Activated CD4-positive, alpha-beta T cell treated with anti-CD3 and anti-CD28 coated beads, Interleukin-2, Interleukin-6, amounts not matched to agents 100 ng/mL and 50 ng/mL, durations not matched to agents 16 hours and 8 hours (primary cell): ENCODE measurements at regions not wholly inside any gene's neighbourhood (a gene's known extent, or its start where the extent isn't known, plus 50 kb on each side); places are given as distances from the start of the nearest gene placed in this dataset.

ENCODE experiments used
- DNase-seq: peaks from one replicate; pipeline ENCODE4 v3.0.0-alpha.2; 2020

GRCh38 chr3:87041191-87041590 lies 50.2 kb upstream of the VGLL3 start:
- no peak for DNase-seq
